ENCODE measurements at regions not wholly inside any gene's neighbourhood (a gene's known extent, or its start where the extent isn't known, plus 50 kb on each side); places are given as distances from the start of the nearest gene placed in this dataset.

GRCh38 chr13:22893204-22893603 is 287.6 kb upstream of the SGCG start:
- TF ChIP-seq, protein P1, sequence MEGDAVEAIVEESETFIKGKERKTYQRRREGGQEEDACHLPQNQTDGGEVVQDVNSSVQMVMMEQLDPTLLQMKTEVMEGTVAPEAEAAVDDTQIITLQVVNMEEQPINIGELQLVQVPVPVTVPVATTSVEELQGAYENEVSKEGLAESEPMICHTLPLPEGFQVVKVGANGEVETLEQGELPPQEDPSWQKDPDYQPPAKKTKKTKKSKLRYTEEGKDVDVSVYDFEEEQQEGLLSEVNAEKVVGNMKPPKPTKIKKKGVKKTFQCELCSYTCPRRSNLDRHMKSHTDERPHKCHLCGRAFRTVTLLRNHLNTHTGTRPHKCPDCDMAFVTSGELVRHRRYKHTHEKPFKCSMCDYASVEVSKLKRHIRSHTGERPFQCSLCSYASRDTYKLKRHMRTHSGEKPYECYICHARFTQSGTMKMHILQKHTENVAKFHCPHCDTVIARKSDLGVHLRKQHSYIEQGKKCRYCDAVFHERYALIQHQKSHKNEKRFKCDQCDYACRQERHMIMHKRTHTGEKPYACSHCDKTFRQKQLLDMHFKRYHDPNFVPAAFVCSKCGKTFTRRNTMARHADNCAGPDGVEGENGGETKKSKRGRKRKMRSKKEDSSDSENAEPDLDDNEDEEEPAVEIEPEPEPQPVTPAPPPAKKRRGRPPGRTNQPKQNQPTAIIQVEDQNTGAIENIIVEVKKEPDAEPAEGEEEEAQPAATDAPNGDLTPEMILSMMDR (IDR thresholded peaks at IDR 0.05) = no peak
- no peak for TF ChIP-seq EZH2 (IDR thresholded peaks at IDR 0.05; ENCODE audit: borderline replicate concordance, insufficient read depth, low read depth, low read length, poor library complexity, severe bottlenecking)

Measured in B cell (primary cell).